GM12878 (cell line): ENCODE measurements at regions not wholly inside any gene's neighbourhood (a gene's known extent, or its start where the extent isn't known, plus 50 kb on each side); places are given as distances from the start of the nearest gene placed in this dataset.

Experiments
- ATF7 ChIP-seq: fragments of 450-650 bp; IDR thresholded peaks from 2 replicates; pipeline ENCODE4 v1.6.1; 2016; ENCODE audit warnings: low read depth, mild to moderate bottlenecking
- CHD1 ChIP-seq: IDR thresholded peaks from 2 replicates; pipeline ENCODE4 v1.6.1; 2012; ENCODE audit warnings: low read depth, low read length, improper control_type of control experiment
- ETV6 ChIP-seq, 2 experiments: fragments of 450-650 bp in 1 of 2; IDR thresholded peaks in 1 of 2; conservative IDR thresholded peaks in 1 of 2; 2 replicates each; pipeline ENCODE4 v1.6.1; 2014; ENCODE audit warnings: antibody characterized with exemption in 1 of 2, borderline replicate concordance in 1 of 2, low read depth in 1 of 2, mild to moderate bottlenecking in 1 of 2, moderate library complexity in 1 of 2
- FOXK2 ChIP-seq: fragments of 450-650 bp; IDR thresholded peaks from 2 replicates; pipeline ENCODE4 v1.6.1; 2017; ENCODE audit warnings: mild to moderate bottlenecking, moderate library complexity
- NR2C1 ChIP-seq: fragments of 450-650 bp; IDR thresholded peaks from 2 replicates; pipeline ENCODE4 v1.6.1; 2017; ENCODE audit warnings: antibody characterized with exemption, mild to moderate bottlenecking, moderate library complexity
- PML ChIP-seq: IDR thresholded peaks from 2 replicates; pipeline ENCODE4 v1.6.1; 2012; ENCODE audit warnings: low read length, inconsistent platforms
- SMC3 ChIP-seq: IDR thresholded peaks from 2 replicates; pipeline ENCODE4 v1.6.1; 2011; ENCODE audit warnings: low read length, improper control_type of control experiment, borderline replicate concordance
- STAT3 ChIP-seq: IDR thresholded peaks from 2 replicates; pipeline ENCODE4 v1.6.1; 2011; ENCODE audit warnings: low read depth, low read length, improper control_type of control experiment
- SUZ12 ChIP-seq: fragments of 200-600 bp; sonication (generic); IDR thresholded peaks from one replicate; pipeline ENCODE4 v1.6.1; 2018; ENCODE audit warnings: antibody characterized with exemption, mild to moderate bottlenecking; ENCODE audit not compliant: unreplicated experiment
- TAF1 ChIP-seq: IDR thresholded peaks from 2 replicates; pipeline ENCODE4 v1.6.1; 2011; ENCODE audit warnings: mild to moderate bottlenecking, low read depth, low read length, borderline replicate concordance
- WRNIP1 ChIP-seq: IDR thresholded peaks from 2 replicates; pipeline ENCODE4 v1.6.1; 2011; ENCODE audit warnings: low read depth, low read length, improper control_type of control experiment, borderline replicate concordance
- ZNF274 ChIP-seq: IDR thresholded peaks from one replicate; pipeline ENCODE4 v1.8.0; 2011; ENCODE audit not compliant: insufficient read length, insufficient read depth
- TF ChIP-seq, protein P1 (sequence below): IDR thresholded peaks from 2 replicates; pipeline ENCODE4 v1.6.1; 2012; ENCODE audit warnings: mild to moderate bottlenecking, low read depth, low read length
- TF ChIP-seq, protein P2 (sequence below): fragments of 450-650 bp; formaldehyde crosslinking; IDR thresholded peaks from 2 replicates; pipeline ENCODE4 v1.4.0; 2022; ENCODE audit warnings: mild to moderate bottlenecking, moderate library complexity
- TF ChIP-seq, protein P3 (sequence below): fragments of 150-350 bp; IDR thresholded peaks from 2 replicates; pipeline ENCODE4 v1.6.1; 2016; ENCODE audit warnings: low read depth, low read length
- TF ChIP-seq, protein P4 (sequence below): IDR thresholded peaks from 2 replicates; pipeline ENCODE4 v1.6.1; 2012; ENCODE audit warnings: low read depth, low read length, improper control_type of control experiment
- TF ChIP-seq, protein P5 (sequence below): fragments of 450-650 bp; conservative IDR thresholded peaks from 2 replicates; pipeline ENCODE4 v1.6.1; 2017; ENCODE audit warnings: mild to moderate bottlenecking, moderate library complexity

DNA sequence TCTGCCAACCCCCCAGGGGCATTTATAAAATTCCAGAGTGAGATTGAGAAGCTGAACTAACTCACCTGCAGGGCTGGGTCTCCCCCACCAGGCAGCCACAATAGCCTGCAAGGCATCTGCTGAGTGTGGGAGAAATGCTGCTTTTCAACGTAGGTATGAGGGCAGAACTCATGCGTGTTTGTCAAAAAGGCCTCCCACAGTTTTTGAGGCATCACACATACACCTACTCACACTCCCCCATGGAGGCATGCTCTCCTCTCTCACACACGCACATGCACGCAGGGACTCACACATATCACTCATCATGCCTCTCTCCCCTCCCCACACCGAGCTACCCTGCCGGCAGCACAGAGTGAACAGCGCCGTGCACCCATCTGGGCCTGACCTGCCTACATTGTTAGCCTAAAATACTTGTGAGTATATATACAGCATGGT lies 390.5 kb downstream of the FGF9 start (continued):
- TF ChIP-seq, protein P1, sequence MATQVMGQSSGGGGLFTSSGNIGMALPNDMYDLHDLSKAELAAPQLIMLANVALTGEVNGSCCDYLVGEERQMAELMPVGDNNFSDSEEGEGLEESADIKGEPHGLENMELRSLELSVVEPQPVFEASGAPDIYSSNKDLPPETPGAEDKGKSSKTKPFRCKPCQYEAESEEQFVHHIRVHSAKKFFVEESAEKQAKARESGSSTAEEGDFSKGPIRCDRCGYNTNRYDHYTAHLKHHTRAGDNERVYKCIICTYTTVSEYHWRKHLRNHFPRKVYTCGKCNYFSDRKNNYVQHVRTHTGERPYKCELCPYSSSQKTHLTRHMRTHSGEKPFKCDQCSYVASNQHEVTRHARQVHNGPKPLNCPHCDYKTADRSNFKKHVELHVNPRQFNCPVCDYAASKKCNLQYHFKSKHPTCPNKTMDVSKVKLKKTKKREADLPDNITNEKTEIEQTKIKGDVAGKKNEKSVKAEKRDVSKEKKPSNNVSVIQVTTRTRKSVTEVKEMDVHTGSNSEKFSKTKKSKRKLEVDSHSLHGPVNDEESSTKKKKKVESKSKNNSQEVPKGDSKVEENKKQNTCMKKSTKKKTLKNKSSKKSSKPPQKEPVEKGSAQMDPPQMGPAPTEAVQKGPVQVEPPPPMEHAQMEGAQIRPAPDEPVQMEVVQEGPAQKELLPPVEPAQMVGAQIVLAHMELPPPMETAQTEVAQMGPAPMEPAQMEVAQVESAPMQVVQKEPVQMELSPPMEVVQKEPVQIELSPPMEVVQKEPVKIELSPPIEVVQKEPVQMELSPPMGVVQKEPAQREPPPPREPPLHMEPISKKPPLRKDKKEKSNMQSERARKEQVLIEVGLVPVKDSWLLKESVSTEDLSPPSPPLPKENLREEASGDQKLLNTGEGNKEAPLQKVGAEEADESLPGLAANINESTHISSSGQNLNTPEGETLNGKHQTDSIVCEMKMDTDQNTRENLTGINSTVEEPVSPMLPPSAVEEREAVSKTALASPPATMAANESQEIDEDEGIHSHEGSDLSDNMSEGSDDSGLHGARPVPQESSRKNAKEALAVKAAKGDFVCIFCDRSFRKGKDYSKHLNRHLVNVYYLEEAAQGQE: no peak
- TF ChIP-seq, protein P2, sequence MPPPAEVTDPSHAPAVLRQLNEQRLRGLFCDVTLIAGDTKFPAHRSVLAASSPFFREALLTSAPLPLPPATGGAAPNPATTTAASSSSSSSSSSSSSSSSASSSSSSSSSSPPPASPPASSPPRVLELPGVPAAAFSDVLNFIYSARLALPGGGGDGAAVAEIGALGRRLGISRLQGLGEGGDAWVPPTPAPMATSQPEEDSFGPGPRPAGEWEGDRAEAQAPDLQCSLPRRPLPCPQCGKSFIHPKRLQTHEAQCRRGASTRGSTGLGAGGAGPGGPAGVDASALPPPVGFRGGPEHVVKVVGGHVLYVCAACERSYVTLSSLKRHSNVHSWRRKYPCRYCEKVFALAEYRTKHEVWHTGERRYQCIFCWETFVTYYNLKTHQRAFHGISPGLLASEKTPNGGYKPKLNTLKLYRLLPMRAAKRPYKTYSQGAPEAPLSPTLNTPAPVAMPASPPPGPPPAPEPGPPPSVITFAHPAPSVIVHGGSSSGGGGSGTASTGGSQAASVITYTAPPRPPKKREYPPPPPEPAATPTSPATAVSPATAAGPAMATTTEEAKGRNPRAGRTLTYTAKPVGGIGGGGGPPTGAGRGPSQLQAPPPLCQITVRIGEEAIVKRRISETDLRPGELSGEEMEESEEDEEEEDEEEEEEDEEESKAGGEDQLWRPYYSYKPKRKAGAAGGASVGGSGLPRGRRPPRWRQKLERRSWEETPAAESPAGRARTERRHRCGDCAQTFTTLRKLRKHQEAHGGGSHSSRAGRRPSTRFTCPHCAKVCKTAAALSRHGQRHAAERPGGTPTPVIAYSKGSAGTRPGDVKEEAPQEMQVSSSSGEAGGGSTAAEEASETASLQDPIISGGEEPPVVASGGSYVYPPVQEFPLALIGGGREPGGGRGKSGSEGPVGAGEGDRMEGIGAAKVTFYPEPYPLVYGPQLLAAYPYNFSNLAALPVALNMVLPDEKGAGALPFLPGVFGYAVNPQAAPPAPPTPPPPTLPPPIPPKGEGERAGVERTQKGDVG (CRISPR knock-in tag): no peak
- TF ChIP-seq NR2C1: no peak
- no peak for TF ChIP-seq ZNF274
- no peak for TF ChIP-seq SUZ12
- no peak for TF ChIP-seq FOXK2
- TF ChIP-seq, protein P3, sequence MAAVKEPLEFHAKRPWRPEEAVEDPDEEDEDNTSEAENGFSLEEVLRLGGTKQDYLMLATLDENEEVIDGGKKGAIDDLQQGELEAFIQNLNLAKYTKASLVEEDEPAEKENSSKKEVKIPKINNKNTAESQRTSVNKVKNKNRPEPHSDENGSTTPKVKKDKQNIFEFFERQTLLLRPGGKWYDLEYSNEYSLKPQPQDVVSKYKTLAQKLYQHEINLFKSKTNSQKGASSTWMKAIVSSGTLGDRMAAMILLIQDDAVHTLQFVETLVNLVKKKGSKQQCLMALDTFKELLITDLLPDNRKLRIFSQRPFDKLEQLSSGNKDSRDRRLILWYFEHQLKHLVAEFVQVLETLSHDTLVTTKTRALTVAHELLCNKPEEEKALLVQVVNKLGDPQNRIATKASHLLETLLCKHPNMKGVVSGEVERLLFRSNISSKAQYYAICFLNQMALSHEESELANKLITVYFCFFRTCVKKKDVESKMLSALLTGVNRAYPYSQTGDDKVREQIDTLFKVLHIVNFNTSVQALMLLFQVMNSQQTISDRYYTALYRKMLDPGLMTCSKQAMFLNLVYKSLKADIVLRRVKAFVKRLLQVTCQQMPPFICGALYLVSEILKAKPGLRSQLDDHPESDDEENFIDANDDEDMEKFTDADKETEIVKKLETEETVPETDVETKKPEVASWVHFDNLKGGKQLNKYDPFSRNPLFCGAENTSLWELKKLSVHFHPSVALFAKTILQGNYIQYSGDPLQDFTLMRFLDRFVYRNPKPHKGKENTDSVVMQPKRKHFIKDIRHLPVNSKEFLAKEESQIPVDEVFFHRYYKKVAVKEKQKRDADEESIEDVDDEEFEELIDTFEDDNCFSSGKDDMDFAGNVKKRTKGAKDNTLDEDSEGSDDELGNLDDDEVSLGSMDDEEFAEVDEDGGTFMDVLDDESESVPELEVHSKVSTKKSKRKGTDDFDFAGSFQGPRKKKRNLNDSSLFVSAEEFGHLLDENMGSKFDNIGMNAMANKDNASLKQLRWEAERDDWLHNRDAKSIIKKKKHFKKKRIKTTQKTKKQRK: no peak
- TF ChIP-seq, protein P4, sequence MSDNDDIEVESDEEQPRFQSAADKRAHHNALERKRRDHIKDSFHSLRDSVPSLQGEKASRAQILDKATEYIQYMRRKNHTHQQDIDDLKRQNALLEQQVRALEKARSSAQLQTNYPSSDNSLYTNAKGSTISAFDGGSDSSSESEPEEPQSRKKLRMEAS: no peak
- peak; percentile 34; the same call in 1 of the 2 replicates for TF ChIP-seq ATF7
- no peak; the same call in 1 of the 2 replicates for TF ChIP-seq SMC3
- TF ChIP-seq ETV6 (conservative IDR thresholded peaks at IDR 0.05 in 1 of 2, IDR thresholded peaks at IDR 0.05 in 1 of 2; ENCODE audit: borderline replicate concordance in 1 of 2, low read depth in 1 of 2): no peak
- TF ChIP-seq, protein P5, sequence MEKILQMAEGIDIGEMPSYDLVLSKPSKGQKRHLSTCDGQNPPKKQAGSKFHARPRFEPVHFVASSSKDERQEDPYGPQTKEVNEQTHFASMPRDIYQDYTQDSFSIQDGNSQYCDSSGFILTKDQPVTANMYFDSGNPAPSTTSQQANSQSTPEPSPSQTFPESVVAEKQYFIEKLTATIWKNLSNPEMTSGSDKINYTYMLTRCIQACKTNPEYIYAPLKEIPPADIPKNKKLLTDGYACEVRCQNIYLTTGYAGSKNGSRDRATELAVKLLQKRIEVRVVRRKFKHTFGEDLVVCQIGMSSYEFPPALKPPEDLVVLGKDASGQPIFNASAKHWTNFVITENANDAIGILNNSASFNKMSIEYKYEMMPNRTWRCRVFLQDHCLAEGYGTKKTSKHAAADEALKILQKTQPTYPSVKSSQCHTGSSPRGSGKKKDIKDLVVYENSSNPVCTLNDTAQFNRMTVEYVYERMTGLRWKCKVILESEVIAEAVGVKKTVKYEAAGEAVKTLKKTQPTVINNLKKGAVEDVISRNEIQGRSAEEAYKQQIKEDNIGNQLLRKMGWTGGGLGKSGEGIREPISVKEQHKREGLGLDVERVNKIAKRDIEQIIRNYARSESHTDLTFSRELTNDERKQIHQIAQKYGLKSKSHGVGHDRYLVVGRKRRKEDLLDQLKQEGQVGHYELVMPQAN: no peak
- no peak for TF ChIP-seq TAF1
- TF ChIP-seq STAT3: no peak
- TF ChIP-seq WRNIP1: no peak
- no peak for TF ChIP-seq PML
- TF ChIP-seq CHD1: no peak
